Omental fat pad (tissue), 3 donors: ENCODE measurements at regions not wholly inside any gene's neighbourhood (a gene's known extent, or its start where the extent isn't known, plus 50 kb on each side); places are given as distances from the start of the nearest gene placed in this dataset.

Source experiments
- ATAC-seq: fragments of 150-250 bp; one replicate; pipeline ENCODE4 v1.9.1; 2016; ENCODE audit warnings: mild to moderate bottlenecking, moderate library complexity; ENCODE audit not compliant: low FRiP score
- DNase-seq: peaks from one replicate; pipeline ENCODE4 v3.0.0-alpha.2; 2019; ENCODE audit warnings: low spot score
- TF ChIP-seq, protein P1 (sequence below), 3 donors: fragments of 450-650 bp; IDR thresholded peaks; one replicate each; pipeline ENCODE4 v1.5.1; 2016 to 2017; ENCODE audit warnings: antibody characterized with exemption in 3 of 3, mild to moderate bottlenecking in 3 of 3, moderate library complexity in 2 of 3

DNA sequence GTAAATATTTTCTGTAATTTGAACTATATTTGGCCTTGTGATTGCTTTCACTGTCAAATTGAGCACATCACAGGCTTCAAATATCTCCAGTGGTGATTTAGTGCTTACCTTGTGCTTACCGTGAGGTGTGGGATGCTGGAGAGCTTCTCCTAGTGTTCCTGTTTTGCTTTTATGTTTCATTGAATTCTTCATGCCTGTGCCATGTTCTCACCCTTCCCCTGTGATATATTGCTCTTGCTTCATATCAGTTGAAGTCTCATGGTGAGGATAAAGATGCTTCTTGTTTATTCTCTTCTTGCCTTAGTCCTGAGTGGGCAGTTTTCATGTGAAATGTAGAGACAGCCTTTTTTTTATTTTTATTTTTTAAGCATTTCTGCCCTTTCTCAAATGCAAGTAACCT is 198.0 kb upstream of the PDGFD start:
- ATAC-seq (peak; percentile 62), DNase-seq (no peak)
- TF ChIP-seq, protein P1, sequence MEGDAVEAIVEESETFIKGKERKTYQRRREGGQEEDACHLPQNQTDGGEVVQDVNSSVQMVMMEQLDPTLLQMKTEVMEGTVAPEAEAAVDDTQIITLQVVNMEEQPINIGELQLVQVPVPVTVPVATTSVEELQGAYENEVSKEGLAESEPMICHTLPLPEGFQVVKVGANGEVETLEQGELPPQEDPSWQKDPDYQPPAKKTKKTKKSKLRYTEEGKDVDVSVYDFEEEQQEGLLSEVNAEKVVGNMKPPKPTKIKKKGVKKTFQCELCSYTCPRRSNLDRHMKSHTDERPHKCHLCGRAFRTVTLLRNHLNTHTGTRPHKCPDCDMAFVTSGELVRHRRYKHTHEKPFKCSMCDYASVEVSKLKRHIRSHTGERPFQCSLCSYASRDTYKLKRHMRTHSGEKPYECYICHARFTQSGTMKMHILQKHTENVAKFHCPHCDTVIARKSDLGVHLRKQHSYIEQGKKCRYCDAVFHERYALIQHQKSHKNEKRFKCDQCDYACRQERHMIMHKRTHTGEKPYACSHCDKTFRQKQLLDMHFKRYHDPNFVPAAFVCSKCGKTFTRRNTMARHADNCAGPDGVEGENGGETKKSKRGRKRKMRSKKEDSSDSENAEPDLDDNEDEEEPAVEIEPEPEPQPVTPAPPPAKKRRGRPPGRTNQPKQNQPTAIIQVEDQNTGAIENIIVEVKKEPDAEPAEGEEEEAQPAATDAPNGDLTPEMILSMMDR (IDR thresholded peaks at IDR 0.05), result no peak

DNA sequence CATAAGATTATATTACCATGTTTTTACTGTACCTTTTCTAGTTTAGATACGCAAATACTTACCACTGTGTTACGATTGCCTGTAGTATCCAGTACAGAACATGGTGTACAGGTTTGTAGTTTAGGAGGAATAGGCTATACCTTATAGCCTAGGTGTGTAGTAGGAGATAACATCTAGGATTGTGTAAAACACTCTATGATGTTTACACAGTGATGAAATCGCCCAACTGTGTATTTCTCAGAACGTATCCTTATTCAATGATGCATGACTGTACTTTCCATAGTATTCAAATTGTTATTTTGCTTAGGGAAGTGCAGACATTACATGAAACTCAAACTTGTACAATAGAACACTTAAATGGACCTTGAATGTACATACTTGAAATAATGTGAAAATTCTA is 188.1 kb upstream of the PDGFD start:
- DNase-seq (no peak), ATAC-seq (no peak)
- TF ChIP-seq, protein P1 (IDR thresholded peaks at IDR 0.05), result no peak

DNA sequence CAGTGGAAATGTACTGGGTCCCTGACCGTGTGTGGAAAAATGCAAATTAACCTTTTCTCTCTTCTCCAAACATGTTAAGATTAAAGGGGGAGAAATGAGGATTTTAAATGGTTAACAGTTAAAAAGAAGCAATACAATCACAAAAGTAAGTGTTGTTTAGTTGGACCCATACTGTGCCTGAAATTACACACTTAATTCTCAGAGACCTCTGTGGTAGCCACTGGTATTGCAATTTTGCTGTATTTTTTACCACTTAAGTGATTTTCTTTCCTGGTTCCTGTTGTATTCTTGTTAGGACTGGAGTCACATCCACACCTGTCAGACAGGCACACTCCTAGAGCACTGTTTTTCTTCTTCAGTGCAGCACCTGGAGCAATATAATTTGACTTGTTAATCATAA is 179.6 kb upstream of the PDGFD start:
- ATAC-seq (no peak), DNase-seq (no peak)
- TF ChIP-seq, protein P1 (IDR thresholded peaks at IDR 0.05), result no peak

DNA sequence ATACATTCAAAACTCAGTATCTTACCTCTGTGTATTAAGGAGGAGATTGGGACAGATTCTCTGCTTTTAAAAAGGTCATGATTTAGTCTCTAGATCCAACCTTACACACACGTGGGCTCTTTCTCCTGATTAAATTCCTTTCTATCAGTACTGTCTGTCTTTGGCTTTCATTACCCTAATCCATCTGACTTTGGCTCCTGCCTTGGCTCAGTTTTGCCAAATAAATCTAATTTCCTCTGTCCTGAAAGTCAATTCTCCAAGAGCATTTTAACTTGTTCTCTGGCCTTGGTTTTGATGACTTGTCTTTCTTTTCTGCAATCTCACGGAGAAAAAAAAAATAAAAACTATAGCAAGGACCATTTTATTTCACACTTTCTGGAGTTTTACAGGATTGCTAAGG is 176.6 kb upstream of the PDGFD start:
- no peak for DNase-seq
- ATAC-seq, result no peak
- TF ChIP-seq, protein P1 (IDR thresholded peaks at IDR 0.05), result no peak

DNA sequence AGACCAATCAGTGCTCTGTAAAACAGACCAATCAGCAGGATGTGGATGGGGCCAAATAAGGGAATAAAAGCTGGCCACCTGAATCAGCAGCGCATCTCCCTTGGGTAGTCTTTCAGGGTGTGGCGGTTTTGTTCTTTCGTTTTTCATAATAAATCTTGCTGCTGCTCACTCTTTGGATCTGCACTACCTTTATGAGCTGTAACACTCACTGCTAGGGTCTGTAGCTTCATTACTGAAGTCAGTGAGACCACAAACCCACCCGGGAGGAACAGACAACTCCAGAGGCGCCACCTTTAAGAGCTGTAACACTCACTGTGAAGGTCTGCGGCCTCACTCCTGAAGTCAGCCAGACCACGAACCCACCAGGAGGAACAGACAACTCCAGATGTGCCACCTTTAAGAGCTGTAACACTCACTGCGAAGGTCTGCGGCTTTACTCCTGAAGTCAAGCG is 175.5 kb upstream of the PDGFD start:
- TF ChIP-seq, protein P1 (IDR thresholded peaks at IDR 0.05), result no peak
- DNase-seq, result no peak
- ATAC-seq, result no peak

DNA sequence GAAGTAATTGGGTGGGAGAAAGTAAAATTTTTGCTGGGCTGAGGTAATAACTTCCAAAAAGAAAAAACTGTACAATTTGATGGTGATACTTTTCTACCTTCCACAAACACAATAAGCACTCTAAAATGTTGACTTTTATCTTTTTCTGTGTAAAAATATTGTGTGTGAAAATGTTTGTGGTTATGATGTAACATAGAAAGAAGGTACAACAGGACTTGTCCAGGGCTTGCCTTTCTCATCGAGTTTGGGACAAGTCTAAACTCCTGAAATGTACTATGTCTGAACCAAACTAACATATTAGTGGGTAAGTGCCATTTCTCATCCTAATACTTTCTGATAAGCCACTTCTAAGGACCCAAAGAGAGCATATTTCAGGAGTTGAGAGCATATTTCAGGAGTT is 174.2 kb upstream of the PDGFD start:
- no peak for ATAC-seq
- DNase-seq, result no peak
- TF ChIP-seq, protein P1 (IDR thresholded peaks at IDR 0.05), result no peak

DNA sequence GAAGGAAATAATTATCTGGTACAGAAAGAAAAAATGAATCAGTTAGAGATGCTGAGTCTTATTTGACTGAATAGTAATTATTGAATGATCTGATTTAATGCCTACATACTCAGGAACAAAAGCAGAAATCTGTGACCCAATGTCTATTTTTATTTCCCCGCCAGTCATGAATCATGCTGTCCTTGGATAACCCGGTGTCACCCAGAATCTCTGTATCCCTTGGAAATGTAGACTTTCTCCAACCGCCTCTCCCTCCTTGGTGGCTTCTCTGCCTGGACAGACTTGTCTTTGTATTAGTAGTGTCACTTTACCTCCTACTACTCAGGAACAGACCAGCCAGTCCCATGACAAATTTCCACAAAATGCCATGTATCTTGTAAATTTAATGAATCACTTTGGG is 173.3 kb upstream of the PDGFD start:
- TF ChIP-seq, protein P1 (IDR thresholded peaks at IDR 0.05), result no peak
- no peak for ATAC-seq
- DNase-seq, result no peak
